Psoas muscle (tissue), 7 donors: ENCODE measurements at regions not wholly inside any gene's neighbourhood (a gene's known extent, or its start where the extent isn't known, plus 50 kb on each side); places are given as distances from the start of the nearest gene placed in this dataset.
"Not testable (repeated sequence)": the region's sequence is repeated elsewhere in the genome, so short reads cannot be mapped to it uniquely, and the experiment has no call there.

Experiments used
- ATAC-seq, 4 donors: fragments of 200-7000 bp; cut with Tn5 transposase; one replicate each; pipeline ENCODE4 v1.9.1; 2020; ENCODE audit warnings: moderate library complexity in 3 of 4, mild to moderate bottlenecking in 2 of 4
- DNase-seq, 2 donors: peaks; one replicate each; pipeline ENCODE4 v3.0.0-alpha.2; 2020
- H3K27ac ChIP-seq: fragments of 200-600 bp; one replicate; pipeline ENCODE4 v1.8.0; 2022
- H3K27me3 ChIP-seq, 3 donors: fragments of 200-600 bp in 1 of 3; one replicate each; pipeline versions ENCODE4 v1.6.1 to v1.8.0; 2013 to 2022; ENCODE audit warnings: low read length in 2 of 3, mild to moderate bottlenecking in 2 of 3, moderate library complexity in 1 of 3; ENCODE audit not compliant: insufficient read depth in 3 of 3
- H3K36me3 ChIP-seq, 2 donors: fragments of 200-600 bp in 1 of 2; one replicate each; pipeline versions ENCODE4 v1.6.1 to v1.8.0; 2013 to 2022; ENCODE audit warnings: low read depth in 1 of 2, mild to moderate bottlenecking in 1 of 2, moderate library complexity in 1 of 2; ENCODE audit not compliant: insufficient read depth in 1 of 2
- H3K4me1 ChIP-seq: fragments of 200-600 bp; one replicate; pipeline ENCODE4 v1.8.0; 2022
- H3K4me3 ChIP-seq: fragments of 200-600 bp; one replicate; pipeline ENCODE4 v1.8.0; 2022; ENCODE audit warnings: mild to moderate bottlenecking
- H3K9me3 ChIP-seq: fragments of 200-600 bp; one replicate; pipeline ENCODE4 v1.8.0; 2022
- WGBS, 3 donors: extraction: QIAGEN DNeasy Blood & Tissue Kit; methylation state at CpG; one replicate each; pipeline versions ENCODE4 v1.1.6 to v1.1.7; 2013; 5-methylcytosine and 5-hydroxymethylcytosine counted together
- intact Hi-C, 2 donors: fragments of 100-400 bp; cut with DNase I; formaldehyde crosslinking; loops; one replicate each; pipeline versions ENCODE4 v1.11.0 to v1.14.2; 2022
- TF ChIP-seq, protein P1 (sequence below): fragments of 200-600 bp; IDR thresholded peaks from one replicate; pipeline ENCODE4 v1.8.0; 2022; ENCODE audit warnings: antibody characterized with exemption
- donor health status: healthy with polysubstance abuse.
- donor health status: DM: no; HTN: no; CAD: no; lungs with moderate emphysema.
- donor health status: Bipolar disorder and iron deficiency.
- donor health status: healthy.
- donor health status: DM: yes; HTN: yes; CAD: no.
- donor health status: DM: no; HTN: no; CAD: no.
- donor health status: DM: yes; HTN: yes; CAD: no.

DNA sequence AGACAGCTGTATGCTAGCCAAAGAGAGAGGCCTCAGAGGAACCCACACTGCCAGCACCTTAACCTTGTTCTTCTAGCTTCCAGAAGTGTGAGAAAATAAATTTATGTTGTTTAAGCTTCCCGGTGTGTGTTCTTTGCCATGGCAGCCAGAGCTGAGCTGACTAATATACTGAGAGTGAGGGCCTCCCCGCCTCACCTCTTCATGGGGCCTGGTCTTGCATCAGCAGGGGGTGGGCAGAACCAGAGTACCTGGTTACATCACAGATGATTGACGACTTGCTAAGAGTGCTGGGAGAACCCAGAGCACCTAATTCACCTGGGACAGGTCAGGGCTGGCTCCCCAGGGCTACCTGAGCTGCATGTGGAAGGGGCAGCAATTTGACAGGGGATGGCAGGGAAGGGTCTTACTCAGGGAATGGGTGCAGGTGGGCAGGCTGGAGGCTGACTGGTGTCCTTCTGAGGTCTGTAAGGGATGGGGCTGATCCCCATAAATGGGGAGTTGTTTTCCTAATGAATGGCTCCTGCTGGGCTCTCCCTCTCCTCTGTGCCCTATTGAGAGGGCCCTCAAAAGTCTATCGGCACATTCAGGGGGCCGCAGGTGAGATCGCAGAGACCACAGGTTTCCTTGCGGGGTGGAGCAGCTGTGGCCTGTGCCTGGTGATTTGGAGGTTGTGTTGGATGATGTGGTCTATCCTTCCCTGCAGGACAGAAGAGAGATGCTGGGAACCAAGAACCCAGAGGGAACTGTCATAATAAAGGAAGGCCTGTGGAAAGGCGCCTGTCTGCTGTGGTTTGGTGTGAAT lies 60.6 kb upstream of the ETV3 start:
- Histone ChIP-seq H3K4me3 (no peak overlapping the region), H3K27ac (no peak overlapping the region), H3K9me3 (no peaks in the 10 kb centered on the region), H3K27me3 (peaks cover 0 to 29% (median 6%) of the 10 kb centered on the region in 3 donors), H3K36me3 (no peaks in the 10 kb centered on the region), H3K4me1 (no peaks in the 10 kb centered on the region)
- intact Hi-C loops: no loop called here
- DNase-seq (no peak), ATAC-seq (no peak)
- 75 to 87% (median 82%) methylated on average over 8 of the region's 8 CpGs for WGBS, 3 donors
- TF ChIP-seq, protein P1, sequence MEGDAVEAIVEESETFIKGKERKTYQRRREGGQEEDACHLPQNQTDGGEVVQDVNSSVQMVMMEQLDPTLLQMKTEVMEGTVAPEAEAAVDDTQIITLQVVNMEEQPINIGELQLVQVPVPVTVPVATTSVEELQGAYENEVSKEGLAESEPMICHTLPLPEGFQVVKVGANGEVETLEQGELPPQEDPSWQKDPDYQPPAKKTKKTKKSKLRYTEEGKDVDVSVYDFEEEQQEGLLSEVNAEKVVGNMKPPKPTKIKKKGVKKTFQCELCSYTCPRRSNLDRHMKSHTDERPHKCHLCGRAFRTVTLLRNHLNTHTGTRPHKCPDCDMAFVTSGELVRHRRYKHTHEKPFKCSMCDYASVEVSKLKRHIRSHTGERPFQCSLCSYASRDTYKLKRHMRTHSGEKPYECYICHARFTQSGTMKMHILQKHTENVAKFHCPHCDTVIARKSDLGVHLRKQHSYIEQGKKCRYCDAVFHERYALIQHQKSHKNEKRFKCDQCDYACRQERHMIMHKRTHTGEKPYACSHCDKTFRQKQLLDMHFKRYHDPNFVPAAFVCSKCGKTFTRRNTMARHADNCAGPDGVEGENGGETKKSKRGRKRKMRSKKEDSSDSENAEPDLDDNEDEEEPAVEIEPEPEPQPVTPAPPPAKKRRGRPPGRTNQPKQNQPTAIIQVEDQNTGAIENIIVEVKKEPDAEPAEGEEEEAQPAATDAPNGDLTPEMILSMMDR: no peak

DNA sequence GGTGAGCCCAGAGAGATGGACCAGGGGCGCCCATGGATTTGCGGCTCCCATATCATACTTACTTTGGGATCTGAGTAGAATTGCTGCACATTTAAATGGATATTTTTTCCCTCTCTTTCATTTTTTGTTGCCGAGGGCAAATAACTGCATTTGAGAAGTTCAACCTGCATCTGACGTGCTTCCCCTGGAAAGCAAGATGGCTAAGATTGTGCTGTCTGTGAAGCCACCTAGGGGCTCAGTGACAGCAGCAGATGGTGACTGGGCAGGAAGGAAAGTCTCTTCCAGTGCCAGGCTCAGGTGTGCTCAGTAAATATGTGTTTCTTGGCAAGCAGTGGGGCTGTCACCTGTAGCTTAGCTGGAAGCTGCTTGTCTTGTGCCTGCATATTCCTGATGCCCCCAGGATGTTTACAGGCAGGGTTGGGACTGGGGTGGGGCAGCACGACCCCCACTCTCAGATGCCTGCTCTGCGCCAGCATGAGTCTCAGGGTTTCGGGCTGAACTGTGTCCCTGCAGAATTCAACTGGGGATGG lies 59.8 kb upstream of the ETV3 start:
- H3K36me3 ChIP-seq: no peaks in the 10 kb centered on the region
- H3K27ac ChIP-seq: no peak overlapping the region
- peaks cover 0 to 36% (median 9%) of the 10 kb centered on the region in 3 donors for H3K27me3 ChIP-seq
- no peaks in the 10 kb centered on the region for H3K4me1 ChIP-seq
- 87 to 91% (median 90%) methylated on average over 7 of the region's 7 CpGs for WGBS, 3 donors
- ATAC-seq: no peak
- TF ChIP-seq, protein P1: no peak
- no peak for DNase-seq
- intact Hi-C loops: no loop called here
- no peak overlapping the region for H3K4me3 ChIP-seq
- no peaks in the 10 kb centered on the region for H3K9me3 ChIP-seq

DNA sequence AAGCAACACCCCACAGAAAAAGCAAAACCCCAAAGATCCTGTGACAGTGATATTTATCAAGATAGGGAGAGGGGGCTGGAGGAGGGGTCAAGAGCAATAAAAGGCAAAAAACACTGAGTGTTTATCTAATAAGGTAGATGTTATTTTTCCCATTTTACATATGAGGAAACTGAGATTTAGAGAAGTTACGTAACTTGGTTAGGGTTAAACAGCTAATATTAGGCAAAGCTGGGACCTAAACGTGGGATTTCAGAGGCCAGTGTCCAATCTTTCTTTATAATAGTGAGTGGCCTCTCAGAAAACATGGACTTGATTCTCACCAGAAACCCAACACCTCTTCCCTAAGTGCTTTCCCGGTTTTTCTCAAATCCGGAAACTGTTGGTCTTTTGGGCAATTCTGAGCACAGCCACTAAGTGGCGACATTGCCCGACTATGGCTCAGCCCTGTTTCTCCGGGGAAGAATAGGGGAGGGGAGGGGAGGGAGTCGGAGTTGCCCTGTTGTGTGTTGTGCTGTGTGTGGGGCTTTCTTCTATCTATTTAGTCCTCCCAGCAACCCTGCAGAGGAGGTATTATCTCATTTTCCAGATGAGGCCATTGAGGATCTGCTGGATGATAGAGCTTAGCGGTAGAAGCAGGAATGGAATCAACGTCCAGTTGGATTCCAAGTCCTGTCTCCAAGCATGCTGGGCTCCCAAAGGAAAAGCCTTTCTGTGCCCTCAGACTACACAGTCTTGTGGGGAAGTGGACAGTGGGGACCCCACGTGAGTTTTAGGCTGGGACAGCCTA lies 58.7 kb upstream of the ETV3 start:
- H3K4me1 ChIP-seq, H3K27ac ChIP-seq, H3K9me3 ChIP-seq, DNase-seq, intact Hi-C loops, H3K36me3 ChIP-seq, H3K4me3 ChIP-seq: not testable (repeated sequence)
- peaks cover 0 to 41% (median 11%) of the 10 kb centered on the region in 3 donors for H3K27me3 ChIP-seq
- peak in 1 of 4 donors; percentile 58 for ATAC-seq
- 26 to 39% (median 38%) methylated on average over 8 to 10 of the region's 11 CpGs for WGBS, 3 donors
- TF ChIP-seq, protein P1: peak; percentile 20

DNA sequence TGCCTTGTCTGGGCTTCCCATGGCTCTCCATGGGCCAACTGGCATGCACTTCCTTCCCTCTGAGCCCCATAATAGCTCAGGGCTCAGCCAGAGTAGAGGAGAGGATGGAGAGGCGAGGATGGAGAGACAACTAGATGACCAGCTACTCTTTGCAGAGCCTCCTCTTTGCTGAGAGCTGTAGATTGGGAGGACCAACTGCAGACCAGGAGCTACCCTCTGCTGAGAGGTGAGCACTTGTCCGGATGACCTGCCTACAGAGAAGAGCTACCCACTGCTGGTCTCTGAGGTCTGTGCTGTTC lies 58.0 kb upstream of the ETV3 start:
- intact Hi-C loops: no loop called here
- Histone ChIP-seq H3K36me3 (no peaks in the 10 kb centered on the region), H3K4me3 (no peak overlapping the region), H3K4me1 (no peaks in the 10 kb centered on the region), H3K9me3 (no peaks in the 10 kb centered on the region), H3K27me3 (peaks cover 0 to 41% (median 11%) of the 10 kb centered on the region in 3 donors), H3K27ac (no peak overlapping the region)
- DNase-seq (no peak), ATAC-seq (no peak)
- 90 to 99% (median 94%) methylated on average over 2 of the region's 2 CpGs for WGBS, 3 donors
- TF ChIP-seq, protein P1: no peak
